ENCODE measurements at regions not wholly inside any gene's neighbourhood (a gene's known extent, or its start where the extent isn't known, plus 50 kb on each side); places are given as distances from the start of the nearest gene placed in this dataset.

DNA sequence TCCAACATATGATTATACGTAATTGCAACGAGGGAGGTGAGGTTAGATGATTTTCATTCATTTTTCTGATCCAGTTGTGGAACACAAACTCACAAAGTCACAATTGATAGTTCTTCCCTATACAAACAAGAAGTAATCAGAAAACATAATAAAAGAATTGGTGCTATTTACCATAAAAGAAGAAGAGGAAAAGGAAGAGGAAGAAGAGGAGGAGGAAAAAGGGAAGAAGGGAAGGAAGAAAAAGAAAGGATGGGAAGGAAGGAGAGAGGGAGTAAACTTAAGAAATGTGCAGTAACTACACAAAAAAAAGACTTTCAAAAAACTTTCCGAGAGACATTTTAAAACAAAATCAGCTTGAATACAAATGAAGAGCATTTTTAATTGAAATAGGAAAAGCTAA is 65.0 kb downstream of the CCDC71L start:
- no peaks in the 10 kb centered on the region for H3K4me1 ChIP-seq (ENCODE audit: control insufficient read depth, insufficient read depth, low read length, unreplicated experiment)
- H3K27ac ChIP-seq (ENCODE audit: low read depth, low read length): no peak overlapping the region
- H2AFZ ChIP-seq (ENCODE audit: low read length, unreplicated experiment): no peak overlapping the region
- no peaks in the 10 kb centered on the region for H3K36me3 ChIP-seq (ENCODE audit: insufficient read depth, low read length)
- no peaks in the 10 kb centered on the region for H3K79me2 ChIP-seq (ENCODE audit: control insufficient read depth, insufficient read depth, low read length, unreplicated experiment)
- no peaks in the 10 kb centered on the region for H3K27me3 ChIP-seq (ENCODE audit: insufficient read depth, low read length)
- H3K4me3 ChIP-seq (ENCODE audit: low read depth, low read length): no peak overlapping the region

DNA sequence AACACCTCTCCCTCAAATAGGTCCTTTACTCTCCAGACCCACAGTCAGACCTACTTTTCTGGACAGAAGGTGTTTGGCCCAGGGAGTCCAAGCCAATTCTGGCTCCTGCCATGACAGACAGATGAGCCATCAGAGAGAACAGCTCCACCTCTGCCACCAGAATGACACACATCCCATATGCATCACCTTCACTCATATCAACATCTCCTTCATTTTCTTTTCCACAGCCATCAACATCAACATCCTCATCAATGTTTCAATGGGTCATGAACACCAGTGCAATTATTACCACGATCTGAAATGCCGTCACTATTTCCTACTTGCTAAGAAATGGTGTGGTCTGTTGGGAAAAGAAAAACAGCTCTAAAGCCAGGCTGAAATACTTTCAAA is 67.9 kb downstream of the CCDC71L start:
- H3K27me3 ChIP-seq (ENCODE audit: insufficient read depth, low read length): no peaks in the 10 kb centered on the region
- H2AFZ ChIP-seq (ENCODE audit: low read length, unreplicated experiment): no peak overlapping the region
- no peaks in the 10 kb centered on the region for H3K4me1 ChIP-seq (ENCODE audit: control insufficient read depth, insufficient read depth, low read length, unreplicated experiment)
- no peaks in the 10 kb centered on the region for H3K36me3 ChIP-seq (ENCODE audit: insufficient read depth, low read length)
- no peaks in the 10 kb centered on the region for H3K79me2 ChIP-seq (ENCODE audit: control insufficient read depth, insufficient read depth, low read length, unreplicated experiment)
- H3K4me3 ChIP-seq (ENCODE audit: low read depth, low read length): no peak overlapping the region
- no peak overlapping the region for H3K27ac ChIP-seq (ENCODE audit: low read depth, low read length)

DNA sequence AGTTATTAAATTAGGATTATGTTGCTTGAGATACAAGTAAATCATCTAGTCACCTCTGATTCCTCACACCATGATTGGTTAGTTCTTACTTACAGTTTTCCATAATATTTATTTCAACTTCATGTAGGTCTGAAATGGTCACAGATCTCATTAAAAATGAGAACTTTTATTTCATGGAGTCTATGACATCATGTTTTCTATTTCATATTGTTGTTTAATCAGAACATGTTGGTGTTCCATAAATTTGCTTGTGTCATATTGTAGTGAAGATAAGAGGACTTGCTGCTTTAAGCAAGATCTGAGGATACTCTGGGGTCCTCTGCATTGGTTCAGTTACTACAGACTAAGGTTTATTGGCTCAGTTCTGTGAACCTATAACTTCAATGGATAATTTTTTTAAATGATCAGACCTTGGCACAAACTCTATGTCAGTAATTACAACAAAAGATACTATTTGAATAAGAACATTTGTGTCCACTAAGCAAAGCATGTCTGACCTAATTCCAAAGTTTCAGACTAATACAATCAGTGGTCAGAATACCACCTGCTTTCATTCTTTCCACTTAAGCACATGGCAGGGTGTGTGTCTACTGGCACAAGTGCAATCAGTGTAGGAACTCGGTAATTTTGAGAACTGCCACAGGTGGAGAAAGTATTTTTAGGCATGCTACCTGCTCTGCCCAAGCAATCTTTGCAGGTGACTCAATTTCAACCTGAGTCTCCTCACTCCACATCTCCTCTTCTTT is 68.5 kb downstream of the CCDC71L start:
- Histone ChIP-seq H3K27ac (ENCODE audit: low read depth, low read length) (no peak overlapping the region), H2AFZ (ENCODE audit: low read length, unreplicated experiment) (no peak overlapping the region), H3K27me3 (ENCODE audit: insufficient read depth, low read length) (no peaks in the 10 kb centered on the region), H3K4me1 (ENCODE audit: control insufficient read depth, insufficient read depth, low read length, unreplicated experiment) (no peaks in the 10 kb centered on the region), H3K36me3 (ENCODE audit: insufficient read depth, low read length) (no peaks in the 10 kb centered on the region), H3K4me3 (ENCODE audit: low read depth, low read length) (no peak overlapping the region), H3K79me2 (ENCODE audit: control insufficient read depth, insufficient read depth, low read length, unreplicated experiment) (no peaks in the 10 kb centered on the region)

DNA sequence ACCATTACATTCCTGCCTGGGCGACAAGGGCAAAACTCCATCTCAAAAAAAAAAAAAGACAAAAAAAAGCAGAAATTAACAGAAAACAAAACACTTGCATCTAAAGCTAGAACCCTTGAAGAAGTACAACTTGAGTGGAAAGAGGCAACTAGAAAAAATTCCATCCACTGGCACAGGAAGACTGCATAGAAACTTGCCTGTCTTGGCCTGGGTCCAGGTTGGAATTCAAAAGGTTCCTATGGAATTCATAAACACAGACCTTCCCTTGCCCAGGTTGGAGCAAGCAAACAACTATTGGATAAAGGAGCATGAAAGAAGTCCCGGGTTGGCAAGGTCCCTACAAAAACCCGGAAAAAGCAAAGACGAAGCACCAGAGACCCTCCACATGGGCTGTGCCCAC is 69.8 kb downstream of the CCDC71L start:
- H3K36me3 ChIP-seq (ENCODE audit: insufficient read depth, low read length): no peaks in the 10 kb centered on the region

DNA sequence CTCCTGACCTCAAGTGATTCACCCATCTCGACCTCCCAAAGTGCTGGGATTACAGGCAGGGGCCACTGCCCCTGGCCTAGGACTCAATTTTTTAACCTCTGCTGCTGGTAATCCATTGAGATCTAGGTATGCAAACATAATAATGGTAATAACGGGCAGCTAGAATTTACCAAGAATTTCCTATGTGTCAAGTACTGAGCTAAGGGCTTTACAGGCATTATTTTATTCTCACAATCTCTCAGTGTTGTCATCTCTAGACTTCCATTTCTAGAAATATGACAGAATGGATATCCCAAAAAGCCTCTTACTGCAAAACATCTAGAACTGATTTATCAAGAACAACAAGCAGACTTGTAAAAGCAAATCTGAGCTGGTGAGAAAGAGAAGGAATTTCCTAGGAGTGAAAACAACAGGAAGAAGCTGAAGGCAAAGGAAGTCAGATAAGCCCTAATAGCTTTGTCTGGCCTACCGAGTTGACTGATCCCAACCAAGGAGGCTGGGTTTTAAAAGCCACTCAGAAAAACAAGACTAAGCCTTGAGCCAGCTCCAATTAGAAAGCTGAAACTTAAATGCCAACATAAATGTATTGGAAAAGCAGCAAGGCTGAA is 70.6 kb downstream of the CCDC71L start:
- no peak overlapping the region for H2AFZ ChIP-seq (ENCODE audit: low read length, unreplicated experiment)

More for the DNA sequence above, 69.8 kb downstream of the CCDC71L start:
- no peak overlapping the region for H2AFZ ChIP-seq (ENCODE audit: low read length, unreplicated experiment)
- H3K4me3 ChIP-seq (ENCODE audit: low read depth, low read length): no peak overlapping the region
- H3K27me3 ChIP-seq (ENCODE audit: insufficient read depth, low read length): no peaks in the 10 kb centered on the region
- H3K4me1 ChIP-seq (ENCODE audit: control insufficient read depth, insufficient read depth, low read length, unreplicated experiment): no peaks in the 10 kb centered on the region
- H3K79me2 ChIP-seq (ENCODE audit: control insufficient read depth, insufficient read depth, low read length, unreplicated experiment): no peaks in the 10 kb centered on the region
- no peak overlapping the region for H3K27ac ChIP-seq (ENCODE audit: low read depth, low read length)

DNA sequence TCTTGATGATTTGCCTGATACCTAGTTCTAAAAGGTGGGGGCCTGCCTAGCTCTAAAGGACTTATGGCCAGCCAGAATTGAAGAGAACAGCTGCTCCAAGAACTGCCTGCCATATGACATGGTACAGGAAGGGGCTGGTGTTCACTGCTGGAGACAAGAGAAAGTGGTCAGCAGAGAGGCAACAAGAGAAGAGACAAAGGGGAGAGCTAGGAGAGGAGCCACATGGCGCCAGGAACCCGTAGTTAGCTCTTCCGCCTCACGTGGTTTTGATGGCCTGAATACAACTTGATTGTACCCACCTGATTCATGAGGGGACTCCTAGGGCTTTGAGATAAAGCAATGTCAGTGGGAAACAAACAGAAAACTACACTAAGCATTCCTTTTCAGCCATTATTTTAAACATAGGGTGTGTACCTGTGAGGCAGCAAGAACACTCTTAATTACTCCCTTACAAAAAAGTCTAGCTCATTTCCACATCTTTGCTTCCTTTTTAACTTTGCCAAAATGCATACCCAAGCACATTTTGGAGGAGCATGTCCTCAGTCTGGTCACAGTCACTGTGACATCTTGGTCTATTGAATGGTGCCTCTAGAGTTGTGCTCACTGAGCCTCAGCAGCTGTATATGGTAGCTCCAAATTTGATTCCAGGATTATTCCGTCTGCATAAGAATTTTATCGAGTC is 71.6 kb downstream of the CCDC71L start:
- Histone ChIP-seq H3K27me3 (ENCODE audit: insufficient read depth, low read length) (no peaks in the 10 kb centered on the region), H3K79me2 (ENCODE audit: control insufficient read depth, insufficient read depth, low read length, unreplicated experiment) (no peaks in the 10 kb centered on the region), H3K4me3 (ENCODE audit: low read depth, low read length) (no peak overlapping the region), H3K4me1 (ENCODE audit: control insufficient read depth, insufficient read depth, low read length, unreplicated experiment) (no peaks in the 10 kb centered on the region), H2AFZ (ENCODE audit: low read length, unreplicated experiment) (no peak overlapping the region), H3K27ac (ENCODE audit: low read depth, low read length) (no peak overlapping the region), H3K36me3 (ENCODE audit: insufficient read depth, low read length) (no peaks in the 10 kb centered on the region)

More for the DNA sequence above, 70.6 kb downstream of the CCDC71L start:
- no peaks in the 10 kb centered on the region for H3K36me3 ChIP-seq (ENCODE audit: insufficient read depth, low read length)
- H3K4me3 ChIP-seq (ENCODE audit: low read depth, low read length): no peak overlapping the region
- no peaks in the 10 kb centered on the region for H3K27me3 ChIP-seq (ENCODE audit: insufficient read depth, low read length)
- no peaks in the 10 kb centered on the region for H3K4me1 ChIP-seq (ENCODE audit: control insufficient read depth, insufficient read depth, low read length, unreplicated experiment)
- no peaks in the 10 kb centered on the region for H3K79me2 ChIP-seq (ENCODE audit: control insufficient read depth, insufficient read depth, low read length, unreplicated experiment)
- no peak overlapping the region for H3K27ac ChIP-seq (ENCODE audit: low read depth, low read length)

DNA sequence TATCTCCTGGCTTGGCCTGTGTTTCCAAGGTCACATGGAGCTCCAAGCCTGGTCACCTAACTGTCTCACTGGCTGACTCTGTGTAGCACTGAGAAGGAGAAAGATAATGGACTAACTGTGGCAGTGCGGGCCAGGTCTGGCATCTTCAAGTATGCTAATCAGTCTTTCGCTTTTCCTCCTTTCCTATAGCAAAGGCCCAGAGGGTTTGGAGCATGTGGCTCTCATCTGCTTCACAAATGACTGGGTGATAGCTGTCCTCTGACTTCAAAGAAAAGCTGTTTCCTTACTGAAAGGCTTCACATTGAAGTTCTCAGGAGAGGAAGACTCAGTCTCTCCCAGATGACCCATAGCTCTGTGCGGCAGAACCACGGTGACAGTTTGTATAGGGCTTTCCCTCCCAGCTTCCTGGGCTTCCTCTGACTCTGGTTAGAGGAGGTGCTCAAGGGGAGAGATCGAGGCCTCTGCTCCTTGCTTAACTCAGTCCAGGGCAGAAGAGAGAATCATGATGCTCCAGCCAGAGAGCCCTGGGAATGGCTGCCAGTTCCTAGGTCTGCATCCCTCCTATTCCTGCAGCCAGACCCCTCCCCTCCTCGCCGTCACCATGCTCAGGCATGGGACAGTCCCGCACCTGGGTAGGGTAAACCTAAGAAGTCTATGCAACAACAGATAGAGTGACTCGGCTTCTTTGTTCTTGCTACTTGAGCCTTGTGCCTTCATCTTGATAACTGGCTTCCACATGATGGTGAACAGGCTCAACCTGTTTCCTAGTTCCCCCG is 72.3 kb downstream of the CCDC71L start:
- no peaks in the 10 kb centered on the region for H3K27me3 ChIP-seq (ENCODE audit: insufficient read depth, low read length)
- no peak overlapping the region for H3K27ac ChIP-seq (ENCODE audit: low read depth, low read length)
- H2AFZ ChIP-seq (ENCODE audit: low read length, unreplicated experiment): no peak overlapping the region
- H3K79me2 ChIP-seq (ENCODE audit: control insufficient read depth, insufficient read depth, low read length, unreplicated experiment): no peaks in the 10 kb centered on the region
- H3K4me1 ChIP-seq (ENCODE audit: control insufficient read depth, insufficient read depth, low read length, unreplicated experiment): no peaks in the 10 kb centered on the region
- no peaks in the 10 kb centered on the region for H3K36me3 ChIP-seq (ENCODE audit: insufficient read depth, low read length)
- H3K4me3 ChIP-seq (ENCODE audit: low read depth, low read length): no peak overlapping the region

DNA sequence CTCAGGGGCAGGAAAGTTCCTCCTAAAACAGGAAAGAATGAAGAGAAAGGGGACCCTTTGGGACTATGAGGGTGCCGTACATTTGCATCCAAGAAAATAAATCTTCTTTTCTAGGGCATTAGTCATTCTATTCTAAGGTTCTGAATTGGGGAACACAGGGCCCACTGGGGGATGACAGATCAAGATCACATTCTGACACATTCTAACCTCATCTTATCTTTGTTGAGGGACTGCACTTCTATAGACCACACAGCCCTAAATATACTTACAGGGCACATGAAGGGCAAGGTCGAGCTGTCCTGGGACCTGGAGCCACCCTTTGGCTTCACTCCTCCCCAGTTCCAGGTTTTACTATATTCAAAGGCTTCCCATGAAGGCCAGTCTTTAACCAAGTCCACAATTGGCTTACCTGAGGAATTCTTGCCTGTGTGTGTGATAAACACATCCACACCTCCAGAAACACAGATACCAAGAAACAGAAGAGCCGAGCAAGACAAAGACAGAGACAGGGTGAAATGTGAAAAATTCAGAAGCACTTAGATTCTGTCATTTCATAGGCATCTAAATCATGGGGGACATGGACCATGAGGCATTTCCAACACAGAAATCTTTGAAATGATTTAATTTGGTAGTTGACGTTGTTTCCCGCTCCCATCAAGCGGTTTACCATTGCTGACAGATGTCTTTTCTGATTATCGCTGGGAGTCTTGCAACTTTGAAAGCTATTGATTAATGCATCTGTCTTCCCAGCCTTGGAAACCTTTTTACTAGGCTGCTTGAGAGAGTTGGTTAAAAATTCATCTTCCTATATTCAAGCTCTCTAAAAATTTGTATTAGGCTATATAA is 75.8 kb downstream of the CCDC71L start:
- Histone ChIP-seq H3K4me1 (ENCODE audit: control insufficient read depth, insufficient read depth, low read length, unreplicated experiment) (peaks cover 7% of the 10 kb centered on the region), H3K27me3 (ENCODE audit: insufficient read depth, low read length) (no peaks in the 10 kb centered on the region), H3K36me3 (ENCODE audit: insufficient read depth, low read length) (no peaks in the 10 kb centered on the region), H3K4me3 (ENCODE audit: low read depth, low read length) (no peak overlapping the region), H3K27ac (ENCODE audit: low read depth, low read length) (no peak overlapping the region), H3K79me2 (ENCODE audit: control insufficient read depth, insufficient read depth, low read length, unreplicated experiment) (no peaks in the 10 kb centered on the region), H2AFZ (ENCODE audit: low read length, unreplicated experiment) (no peak overlapping the region)

DNA sequence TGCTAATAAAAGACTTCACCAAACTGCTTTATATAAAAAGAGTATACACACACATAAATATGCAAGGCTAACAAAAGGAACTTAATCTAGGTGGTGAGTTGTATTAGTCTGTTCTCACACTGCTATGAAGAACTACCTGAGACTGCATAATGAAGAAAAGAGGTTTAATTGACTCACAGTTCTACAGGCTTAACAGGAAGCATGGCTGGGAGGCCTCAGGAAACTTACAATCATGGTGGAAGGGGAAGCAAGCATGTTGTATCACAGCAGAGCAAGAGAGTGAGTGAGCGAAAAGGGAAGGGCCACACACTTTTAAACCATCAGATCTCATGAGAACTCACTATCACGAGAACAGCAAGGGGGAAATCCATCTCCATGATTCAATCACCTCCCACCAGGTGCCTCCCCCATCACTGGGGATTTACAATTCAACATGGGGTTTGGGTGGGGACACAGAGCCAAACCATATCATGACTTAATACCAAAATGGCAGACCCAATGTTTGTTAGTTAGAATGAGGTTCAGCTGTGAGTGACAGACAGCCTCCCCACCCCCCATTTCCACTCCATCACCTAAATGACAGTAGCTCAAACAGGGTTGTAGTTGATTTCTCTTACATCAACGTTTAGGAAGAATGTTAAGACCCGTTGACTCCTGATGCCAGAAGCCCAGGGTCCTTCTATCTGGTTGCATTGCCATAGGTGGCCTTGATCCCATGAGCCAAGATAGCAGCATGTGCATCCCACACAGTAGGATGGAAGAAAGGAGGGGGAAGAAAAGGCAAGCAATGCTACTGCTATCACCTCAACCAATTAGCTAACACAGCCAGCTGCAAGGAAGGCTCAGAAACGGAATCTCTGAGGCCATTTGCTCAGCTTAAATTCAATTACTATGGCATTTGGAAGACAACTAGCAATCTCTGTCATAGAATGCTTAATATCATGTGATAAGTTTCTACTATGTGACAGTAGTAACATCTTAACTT is 77.0 kb downstream of the CCDC71L start:
- Histone ChIP-seq H3K4me3 (ENCODE audit: low read depth, low read length) (no peak overlapping the region), H3K4me1 (ENCODE audit: control insufficient read depth, insufficient read depth, low read length, unreplicated experiment) (peaks cover 7% of the 10 kb centered on the region), H3K36me3 (ENCODE audit: insufficient read depth, low read length) (no peaks in the 10 kb centered on the region), H3K79me2 (ENCODE audit: control insufficient read depth, insufficient read depth, low read length, unreplicated experiment) (no peaks in the 10 kb centered on the region), H2AFZ (ENCODE audit: low read length, unreplicated experiment) (no peak overlapping the region), H3K27ac (ENCODE audit: low read depth, low read length) (no peak overlapping the region), H3K27me3 (ENCODE audit: insufficient read depth, low read length) (no peaks in the 10 kb centered on the region)
